ENCODE measurements at regions not wholly inside any gene's neighbourhood (a gene's known extent, or its start where the extent isn't known, plus 50 kb on each side); places are given as distances from the start of the nearest gene placed in this dataset.

GRCh38 chr7:118298771-118299170, 74.3 kb downstream of the ANKRD7 start:
- no peak for TF ChIP-seq CTCF (conservative IDR thresholded peaks at IDR 0.05)
- TF ChIP-seq EZH2 (IDR thresholded peaks at IDR 0.05; ENCODE audit: low read depth), result no peak
